ENCODE measurements at regions not wholly inside any gene's neighbourhood (a gene's known extent, or its start where the extent isn't known, plus 50 kb on each side); places are given as distances from the start of the nearest gene placed in this dataset.

GRCh38 chr13:74278901-74279300, 144.7 kb upstream of the KLF12 start:
- Histone ChIP-seq H3K27me3 (replicated peaks in 1 of 7) (no peaks in the 10 kb centered on the region), H3K27ac (no peak overlapping the region), H3K36me3 (no peaks in the 10 kb centered on the region), H3K9me3 (no peaks in the 10 kb centered on the region), H3K4me1 (no peaks in the 10 kb centered on the region), H3K4me3 (no peak overlapping the region)
- WGBS, 5 donors: 82 to 93% (median 90%) methylated on average over 2 of the region's 2 CpGs
- intact Hi-C loops (cut with DNase I; ENCODE audit: low total_unique reads): no loop called here
- no peak for DNase-seq
- no peak for TF ChIP-seq POLR2AphosphoS5 (IDR thresholded peaks at IDR 0.05)
- TF ChIP-seq POLR2A (IDR thresholded peaks at IDR 0.05): no peak

- no peak overlapping the region for H3K4me3 ChIP-seq
- 91 to 95% (median 92%) methylated on average over 2 of the region's 2 CpGs for WGBS, 5 donors
Observed at GRCh38 chr13:74274916-74275315, 140.7 kb upstream of the KLF12 start.

GRCh38 chr13:74273581-74273980, 139.4 kb upstream of the KLF12 start:
- H3K27ac ChIP-seq: no peak overlapping the region
- H3K36me3 ChIP-seq: no peaks in the 10 kb centered on the region
- no peak overlapping the region for H3K4me3 ChIP-seq
- H3K27me3 ChIP-seq (replicated peaks in 1 of 7): no peaks in the 10 kb centered on the region
- H3K4me1 ChIP-seq: peaks cover 0 to 6% (median 0%) of the 10 kb centered on the region in 6 donors
- intact Hi-C loops (cut with DNase I; ENCODE audit: low total_unique reads): no loop called here
- DNase-seq: no peak
- 75 to 92% (median 87%) methylated on average over 1 of the region's 1 CpG for WGBS, 5 donors
- H3K9me3 ChIP-seq: peaks cover 0 to 18% (median 14%) of the 10 kb centered on the region in 8 donors
- TF ChIP-seq, protein P1, sequence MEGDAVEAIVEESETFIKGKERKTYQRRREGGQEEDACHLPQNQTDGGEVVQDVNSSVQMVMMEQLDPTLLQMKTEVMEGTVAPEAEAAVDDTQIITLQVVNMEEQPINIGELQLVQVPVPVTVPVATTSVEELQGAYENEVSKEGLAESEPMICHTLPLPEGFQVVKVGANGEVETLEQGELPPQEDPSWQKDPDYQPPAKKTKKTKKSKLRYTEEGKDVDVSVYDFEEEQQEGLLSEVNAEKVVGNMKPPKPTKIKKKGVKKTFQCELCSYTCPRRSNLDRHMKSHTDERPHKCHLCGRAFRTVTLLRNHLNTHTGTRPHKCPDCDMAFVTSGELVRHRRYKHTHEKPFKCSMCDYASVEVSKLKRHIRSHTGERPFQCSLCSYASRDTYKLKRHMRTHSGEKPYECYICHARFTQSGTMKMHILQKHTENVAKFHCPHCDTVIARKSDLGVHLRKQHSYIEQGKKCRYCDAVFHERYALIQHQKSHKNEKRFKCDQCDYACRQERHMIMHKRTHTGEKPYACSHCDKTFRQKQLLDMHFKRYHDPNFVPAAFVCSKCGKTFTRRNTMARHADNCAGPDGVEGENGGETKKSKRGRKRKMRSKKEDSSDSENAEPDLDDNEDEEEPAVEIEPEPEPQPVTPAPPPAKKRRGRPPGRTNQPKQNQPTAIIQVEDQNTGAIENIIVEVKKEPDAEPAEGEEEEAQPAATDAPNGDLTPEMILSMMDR (IDR thresholded peaks at IDR 0.05 in 8 of 11, conservative IDR thresholded peaks at IDR 0.05 in 3 of 11): no peak
- no peak for TF ChIP-seq POLR2A (IDR thresholded peaks at IDR 0.05)
- no peak for TF ChIP-seq POLR2AphosphoS5 (IDR thresholded peaks at IDR 0.05)

More at GRCh38 chr13:74274916-74275315, 140.7 kb upstream of the KLF12 start:
- H3K27me3 ChIP-seq (replicated peaks in 1 of 7): no peaks in the 10 kb centered on the region
- H3K27ac ChIP-seq: no peak overlapping the region
- intact Hi-C loops (cut with DNase I; ENCODE audit: low total_unique reads): no loop called here
- no peaks in the 10 kb centered on the region for H3K36me3 ChIP-seq
- DNase-seq: no peak
- H3K4me1 ChIP-seq: peaks cover 0 to 6% (median 0%) of the 10 kb centered on the region in 6 donors
- TF ChIP-seq, protein P1 (IDR thresholded peaks at IDR 0.05 in 8 of 11, conservative IDR thresholded peaks at IDR 0.05 in 3 of 11): no peak
- TF ChIP-seq POLR2A (IDR thresholded peaks at IDR 0.05) (no peak), POLR2AphosphoS5 (IDR thresholded peaks at IDR 0.05) (no peak)
- peaks cover 0 to 18% (median 14%) of the 10 kb centered on the region in 8 donors for H3K9me3 ChIP-seq

- H3K36me3 ChIP-seq: no peaks in the 10 kb centered on the region
- H3K4me3 ChIP-seq: no peak overlapping the region
- no peaks in the 10 kb centered on the region for H3K27me3 ChIP-seq (replicated peaks in 1 of 7)
- WGBS, 5 donors: 24 to 48% (median 44%) methylated on average over 1 of the region's 1 CpG
- peaks cover 0 to 18% (median 14%) of the 10 kb centered on the region in 8 donors for H3K9me3 ChIP-seq
- TF ChIP-seq, protein P1 (IDR thresholded peaks at IDR 0.05 in 8 of 11, conservative IDR thresholded peaks at IDR 0.05 in 3 of 11): no peak
- TF ChIP-seq POLR2AphosphoS5 (IDR thresholded peaks at IDR 0.05): no peak
- TF ChIP-seq POLR2A (IDR thresholded peaks at IDR 0.05): no peak
- intact Hi-C loops (cut with DNase I; ENCODE audit: low total_unique reads): no loop called here
- peaks cover 0 to 6% (median 0%) of the 10 kb centered on the region in 6 donors for H3K4me1 ChIP-seq
- DNase-seq: no peak
- H3K27ac ChIP-seq: no peak overlapping the region
Observed at GRCh38 chr13:74272826-74273225, 138.6 kb upstream of the KLF12 start.

DNA sequence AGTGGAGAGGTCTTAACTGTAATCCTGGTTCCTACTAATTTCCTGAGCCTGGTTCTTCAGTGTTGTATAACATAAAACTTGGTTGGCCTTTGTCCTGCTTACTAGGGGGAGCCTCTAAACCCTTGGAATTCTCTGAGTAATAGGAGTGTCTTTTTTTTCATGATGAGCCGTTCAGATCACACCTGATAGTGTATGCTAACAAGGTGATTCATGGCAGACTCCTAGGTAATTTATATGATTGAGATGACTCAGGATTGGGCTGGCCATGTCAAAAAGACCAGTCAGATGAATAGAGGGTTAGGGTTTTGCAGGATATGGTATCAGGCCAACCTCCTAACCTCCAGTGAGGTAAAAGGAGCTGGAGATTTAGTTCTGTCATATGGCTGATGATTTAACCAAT, 135.8 kb upstream of the KLF12 start:
- H3K27me3 ChIP-seq (replicated peaks in 1 of 7): no peaks in the 10 kb centered on the region
- no peak for DNase-seq
- H3K27ac ChIP-seq: no peak overlapping the region
- H3K4me3 ChIP-seq: no peak overlapping the region
- H3K9me3 ChIP-seq: peaks cover 5 to 29% (median 23%) of the 10 kb centered on the region in 8 donors
- 0 to 67% (median 47%) methylated on average over 1 of the region's 1 CpG for WGBS, 5 donors
- peaks cover 0 to 6% (median 0%) of the 10 kb centered on the region in 6 donors for H3K4me1 ChIP-seq
- TF ChIP-seq POLR2A (IDR thresholded peaks at IDR 0.05): no peak
- TF ChIP-seq, protein P1 (IDR thresholded peaks at IDR 0.05 in 8 of 11, conservative IDR thresholded peaks at IDR 0.05 in 3 of 11): no peak
- TF ChIP-seq POLR2AphosphoS5 (IDR thresholded peaks at IDR 0.05): no peak
- intact Hi-C loops (cut with DNase I; ENCODE audit: low total_unique reads): no loop called here
- no peaks in the 10 kb centered on the region for H3K36me3 ChIP-seq

All from spleen (tissue), 11 donors.